Osteoblast (primary cell): ENCODE measurements at regions not wholly inside any gene's neighbourhood (a gene's known extent, or its start where the extent isn't known, plus 50 kb on each side); places are given as distances from the start of the nearest gene placed in this dataset.

Source experiments
- DNase-seq: peaks from one replicate; pipeline ENCODE4 v3.0.0; 2011; ENCODE audit warnings: low spot score, mixed read lengths; ENCODE audit not compliant: insufficient read length; ENCODE audit errors: missing footprints
- H2AFZ ChIP-seq: 2 replicates; pipeline ENCODE4 v1.6.0; 2011; ENCODE audit warnings: mild to moderate bottlenecking, low read length
- H3K27ac ChIP-seq: 2 replicates; pipeline ENCODE4 v1.5.1; 2011; ENCODE audit warnings: mild to moderate bottlenecking, low read depth, low read length, moderate library complexity
- H3K27me3 ChIP-seq: 2 replicates; pipeline ENCODE4 v1.6.0; 2012; ENCODE audit warnings: mild to moderate bottlenecking, control low read depth, inconsistent platforms, low read length, moderate library complexity; ENCODE audit not compliant: insufficient read depth
- H3K36me3 ChIP-seq: 2 replicates; pipeline ENCODE4 v1.5.1; 2011; ENCODE audit warnings: mild to moderate bottlenecking, low read length, control low read depth, moderate library complexity; ENCODE audit not compliant: insufficient read depth
- H3K4me1 ChIP-seq: 2 replicates; pipeline ENCODE4 v1.5.1; 2011; ENCODE audit warnings: mild to moderate bottlenecking, low read length, control low read depth, moderate library complexity; ENCODE audit not compliant: insufficient read depth
- H3K4me2 ChIP-seq: 2 replicates; pipeline ENCODE4 v1.6.0; 2011; ENCODE audit warnings: mild to moderate bottlenecking, low read length; ENCODE audit not compliant: insufficient read depth
- H3K4me3 ChIP-seq: fragments of 200-600 bp; sonication (generic); 3 replicates; pipeline ENCODE4 v1.5.1; 2012; ENCODE audit warnings: mild to moderate bottlenecking, low read length, inconsistent platforms; ENCODE audit not compliant: insufficient read depth
- H3K79me2 ChIP-seq: 2 replicates; pipeline ENCODE4 v1.6.0; 2012; ENCODE audit warnings: mild to moderate bottlenecking, low read length, control low read depth, inconsistent platforms; ENCODE audit not compliant: insufficient read depth
- H3K9me3 ChIP-seq: 2 replicates; pipeline ENCODE4 v1.5.1; 2011; ENCODE audit warnings: low read depth, low read length, control low read depth
- H4K20me1 ChIP-seq: 2 replicates; pipeline ENCODE4 v1.6.0; 2012; ENCODE audit warnings: mild to moderate bottlenecking, low read length, control low read depth; ENCODE audit not compliant: insufficient read depth
- CTCF ChIP-seq: IDR thresholded peaks from 2 replicates; pipeline ENCODE4 v1.5.1; 2011; ENCODE audit warnings: mild to moderate bottlenecking, low read depth, low read length, moderate library complexity; ENCODE audit errors: extremely low read depth

GRCh38 chr1:73066866-73067265 is 784.5 kb upstream of the NEGR1 start:
- H3K4me3 ChIP-seq = no peak overlapping the region
- no peaks in the 10 kb centered on the region for H4K20me1 ChIP-seq
- H3K9me3 ChIP-seq = no peaks in the 10 kb centered on the region
- H3K27me3 ChIP-seq = no peaks in the 10 kb centered on the region
- DNase-seq = no peak
- H2AFZ ChIP-seq = no peak overlapping the region
- no peak for TF ChIP-seq CTCF
- H3K4me2 ChIP-seq = no peak overlapping the region
- no peaks in the 10 kb centered on the region for H3K36me3 ChIP-seq
- no peak overlapping the region for H3K27ac ChIP-seq
- no peaks in the 10 kb centered on the region for H3K79me2 ChIP-seq
- H3K4me1 ChIP-seq = no peaks in the 10 kb centered on the region

GRCh38 chr1:73065339-73066041 is 783.2 kb upstream of the NEGR1 start:
- H3K4me1 ChIP-seq = no peaks in the 10 kb centered on the region
- no peak overlapping the region for H3K4me3 ChIP-seq
- no peak overlapping the region for H3K4me2 ChIP-seq
- H3K79me2 ChIP-seq = no peaks in the 10 kb centered on the region
- no peak for TF ChIP-seq CTCF
- H3K27me3 ChIP-seq = no peaks in the 10 kb centered on the region
- no peak for DNase-seq
- H2AFZ ChIP-seq = no peak overlapping the region
- no peaks in the 10 kb centered on the region for H4K20me1 ChIP-seq
- no peak overlapping the region for H3K27ac ChIP-seq
- H3K36me3 ChIP-seq = no peaks in the 10 kb centered on the region
- H3K9me3 ChIP-seq = no peaks in the 10 kb centered on the region

DNA sequence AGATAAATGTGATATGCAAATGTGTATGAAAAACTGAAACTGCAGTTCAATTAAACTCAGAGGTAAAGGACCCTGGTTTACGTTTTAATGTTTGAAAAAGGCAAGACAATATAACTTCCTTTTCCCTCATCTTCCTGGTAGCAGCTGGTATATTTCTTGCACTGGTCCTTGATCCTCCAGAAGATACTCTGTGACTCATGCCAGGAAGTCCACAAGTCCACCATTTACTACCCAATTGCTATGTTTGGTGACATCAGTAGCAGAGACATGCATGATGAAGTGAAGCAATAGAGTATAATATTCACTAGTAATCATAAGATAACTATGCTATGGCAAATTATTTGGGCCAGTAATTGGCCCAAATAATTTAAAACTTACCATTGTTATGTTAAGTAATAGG is 774.5 kb upstream of the NEGR1 start:
- Histone ChIP-seq H3K27ac (no peak overlapping the region), H3K9me3 (no peaks in the 10 kb centered on the region), H2AFZ (no peak overlapping the region), H3K4me3 (no peak overlapping the region), H3K36me3 (no peaks in the 10 kb centered on the region), H3K27me3 (no peaks in the 10 kb centered on the region), H3K79me2 (no peaks in the 10 kb centered on the region), H3K4me2 (no peak overlapping the region), H4K20me1 (no peaks in the 10 kb centered on the region), H3K4me1 (no peaks in the 10 kb centered on the region)
- no peak for TF ChIP-seq CTCF
- DNase-seq = no peak

DNA sequence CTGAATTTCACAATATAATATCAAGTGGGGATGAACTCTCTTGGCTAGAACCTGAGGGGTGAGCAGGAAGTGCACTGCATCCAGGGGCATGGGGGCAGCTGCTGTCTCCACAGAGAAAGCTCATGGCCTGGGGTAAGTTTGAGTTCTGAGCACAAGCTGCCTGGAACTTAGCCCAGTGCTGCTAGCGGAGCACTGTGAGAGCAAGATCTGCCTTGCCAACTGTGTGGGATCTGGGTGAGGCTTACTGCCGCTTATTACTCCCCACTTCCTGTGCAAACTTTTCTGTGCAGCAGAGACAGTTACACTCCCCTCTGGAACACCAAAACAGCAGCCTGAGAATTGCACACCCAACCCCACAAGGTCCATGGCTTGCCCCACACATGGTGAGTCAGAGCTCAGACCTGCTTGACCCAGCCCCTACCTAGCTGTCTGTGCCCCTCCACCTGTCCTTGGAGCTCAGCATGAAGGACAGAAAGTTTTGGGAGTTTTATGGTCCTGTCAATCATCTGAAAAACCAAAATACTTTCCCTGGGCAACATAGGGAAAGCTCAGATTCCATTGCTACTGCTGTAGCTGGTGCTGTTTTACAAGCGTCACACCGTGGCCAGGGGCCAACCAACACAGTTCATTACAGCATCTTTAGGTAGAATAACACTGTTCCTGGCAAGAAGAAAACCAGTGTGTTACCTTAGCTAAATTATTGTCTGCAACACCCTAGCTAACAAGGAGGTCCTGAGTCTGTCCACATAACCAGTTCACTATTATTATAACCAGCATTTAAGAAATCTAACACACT is 762.1 kb upstream of the NEGR1 start:
- H3K4me2 ChIP-seq = no peak overlapping the region
- TF ChIP-seq CTCF = no peak
- no peaks in the 10 kb centered on the region for H3K27me3 ChIP-seq
- no peaks in the 10 kb centered on the region for H4K20me1 ChIP-seq
- H2AFZ ChIP-seq = no peak overlapping the region
- H3K79me2 ChIP-seq = no peaks in the 10 kb centered on the region
- H3K4me3 ChIP-seq = no peak overlapping the region
- H3K9me3 ChIP-seq = no peaks in the 10 kb centered on the region
- DNase-seq = no peak
- no peak overlapping the region for H3K27ac ChIP-seq
- H3K4me1 ChIP-seq = no peaks in the 10 kb centered on the region
- H3K36me3 ChIP-seq = no peaks in the 10 kb centered on the region
